HG03135 (cell line): ENCODE measurements at regions not wholly inside any gene's neighbourhood (a gene's known extent, or its start where the extent isn't known, plus 50 kb on each side); places are given as distances from the start of the nearest gene placed in this dataset.

Experiments used
- ATAC-seq: cut with Tn5 transposase; IDR thresholded peaks from one replicate; pipeline ENCODE4 v1.9.1; 2021; ENCODE audit warnings: mild to moderate bottlenecking, moderate library complexity; ENCODE audit not compliant: unreplicated experiment

DNA sequence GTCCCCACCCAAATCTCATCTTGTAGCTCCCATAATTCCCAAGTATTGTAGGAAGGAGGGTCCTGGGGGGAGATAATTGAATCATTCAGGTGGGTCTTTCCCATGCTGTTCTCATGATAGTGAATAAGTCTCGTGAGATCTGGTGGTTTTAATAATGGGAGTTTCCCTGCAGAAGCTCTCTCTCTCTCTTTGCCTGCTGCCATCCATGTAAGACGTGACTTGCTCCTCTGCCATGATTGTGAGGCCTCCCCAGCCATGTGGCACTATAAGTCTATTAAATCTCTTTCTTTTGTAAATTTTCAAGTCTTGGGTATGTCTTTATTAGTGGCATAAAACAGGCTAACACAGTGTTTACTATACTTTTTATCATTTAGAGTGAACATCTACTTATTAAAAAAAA lies 338.8 kb downstream of the ANKRD7 start:
- no peak for ATAC-seq

DNA sequence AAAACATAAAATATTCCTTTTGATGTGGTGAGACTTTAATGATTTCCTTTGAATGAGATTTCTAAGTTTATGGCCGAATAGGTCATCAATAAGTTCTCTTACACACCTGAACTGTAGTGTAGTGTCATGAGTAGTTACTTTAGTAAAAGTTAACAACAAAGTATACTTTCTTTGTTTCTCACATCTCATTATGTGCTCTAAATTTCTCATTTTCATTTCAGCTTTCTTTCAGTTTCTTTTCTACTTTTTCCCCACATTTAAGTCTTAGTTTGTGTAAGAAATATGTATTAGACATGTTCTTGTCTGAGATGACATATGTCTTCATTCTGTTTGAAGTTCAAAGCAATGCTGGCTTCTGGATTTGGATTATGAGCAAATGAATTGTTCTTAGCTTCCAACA lies 348.1 kb downstream of the ANKRD7 start:
- ATAC-seq: no peak

DNA sequence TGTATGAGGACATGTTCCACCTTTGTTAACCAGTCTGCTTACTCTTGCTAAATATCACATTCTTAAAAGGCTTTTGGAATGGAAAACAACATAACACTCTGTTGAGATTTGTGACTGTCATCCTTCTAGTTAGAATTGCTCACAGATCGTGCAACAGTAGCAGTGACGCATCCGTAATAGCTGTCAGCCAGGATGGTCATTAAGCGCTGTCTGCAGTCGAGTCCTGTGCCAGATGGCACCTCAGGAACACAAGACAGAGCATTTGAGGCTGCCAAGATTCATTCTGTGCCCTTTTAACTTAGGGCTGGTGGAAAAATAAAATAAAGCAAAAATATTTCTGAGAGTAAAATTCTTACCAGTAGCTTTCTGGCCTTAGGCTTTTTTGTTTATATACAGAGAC lies 348.6 kb downstream of the ANKRD7 start:
- ATAC-seq: no peak

GRCh38 chr7:118575393-118575948 lies 351.0 kb downstream of the ANKRD7 start:
- ATAC-seq: no peak

- no peak for ATAC-seq
Measured at GRCh38 chr7:118580743-118581382, 356.4 kb downstream of the ANKRD7 start.

DNA sequence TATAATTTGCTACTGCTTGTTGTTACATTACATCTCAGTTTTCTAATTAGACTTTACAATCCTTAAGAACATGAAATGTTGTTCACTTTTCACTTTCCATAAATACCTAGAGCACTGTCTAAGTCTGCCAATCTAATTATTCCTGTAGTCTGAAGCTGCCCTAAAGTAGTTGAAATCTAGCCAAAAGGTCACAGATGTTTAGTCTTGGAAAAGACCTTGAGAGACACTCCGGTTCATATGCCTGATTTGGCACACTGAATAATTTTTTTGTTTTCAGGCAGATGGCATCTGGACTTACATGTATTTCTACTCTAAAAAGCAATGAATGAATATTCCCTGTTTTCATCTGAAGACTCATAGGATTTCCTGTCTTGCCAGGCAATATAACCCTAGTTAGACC lies 359.1 kb downstream of the ANKRD7 start:
- no peak for ATAC-seq

GRCh38 chr7:118586248-118586647 lies 361.7 kb downstream of the ANKRD7 start:
- ATAC-seq: no peak

- no peak for ATAC-seq
Measured at GRCh38 chr7:118590107-118590506, 365.6 kb downstream of the ANKRD7 start.

- no peak for ATAC-seq
Measured at GRCh38 chr7:118602090-118602489, 377.6 kb downstream of the ANKRD7 start.

DNA sequence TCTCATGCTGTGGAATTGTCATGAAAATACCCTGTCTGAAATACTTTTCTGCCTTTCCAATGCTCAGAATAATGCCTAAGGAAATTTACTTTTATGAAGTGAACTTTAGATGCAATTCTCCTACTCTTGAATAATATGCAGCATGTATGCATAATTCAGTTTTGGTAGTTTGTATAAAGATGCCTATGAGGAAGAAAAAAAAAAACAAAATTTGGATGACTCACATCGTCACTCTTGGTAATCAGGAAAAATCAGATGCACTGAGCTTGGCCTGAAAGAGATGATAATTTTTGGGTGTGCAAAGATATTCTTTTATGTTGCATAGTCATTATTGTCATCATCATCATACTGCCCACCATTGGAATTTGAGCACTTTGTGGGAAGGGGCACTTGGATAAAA lies 382.1 kb downstream of the ANKRD7 start:
- ATAC-seq: no peak

DNA sequence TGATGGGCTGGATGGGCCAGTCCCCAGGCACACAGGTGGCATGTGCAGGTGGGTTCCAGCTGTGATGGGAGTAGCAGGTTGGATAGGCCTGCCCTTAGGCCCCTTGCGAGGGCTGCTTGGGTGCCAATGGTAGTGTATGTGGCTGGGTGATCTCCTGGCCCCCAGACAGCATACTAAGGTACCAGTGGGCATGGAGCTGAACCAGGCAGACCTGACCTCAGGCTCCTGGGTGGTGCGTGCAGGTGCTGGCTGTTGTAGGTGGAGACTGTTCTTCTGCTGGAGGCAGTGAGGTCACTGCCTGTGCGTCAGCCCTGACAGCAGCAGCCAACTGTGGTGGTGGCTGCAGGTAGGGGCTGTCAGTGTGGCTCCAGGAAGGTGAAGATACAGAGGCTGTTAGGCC lies 384.7 kb downstream of the ANKRD7 start:
- no peak for ATAC-seq

GRCh38 chr7:118615681-118616080 lies 391.2 kb downstream of the ANKRD7 start:
- no peak for ATAC-seq

- ATAC-seq: no peak
Measured at GRCh38 chr7:118621810-118622360, 397.4 kb downstream of the ANKRD7 start.

- ATAC-seq: no peak
Measured at GRCh38 chr7:118626739-118627138, 402.2 kb downstream of the ANKRD7 start.

DNA sequence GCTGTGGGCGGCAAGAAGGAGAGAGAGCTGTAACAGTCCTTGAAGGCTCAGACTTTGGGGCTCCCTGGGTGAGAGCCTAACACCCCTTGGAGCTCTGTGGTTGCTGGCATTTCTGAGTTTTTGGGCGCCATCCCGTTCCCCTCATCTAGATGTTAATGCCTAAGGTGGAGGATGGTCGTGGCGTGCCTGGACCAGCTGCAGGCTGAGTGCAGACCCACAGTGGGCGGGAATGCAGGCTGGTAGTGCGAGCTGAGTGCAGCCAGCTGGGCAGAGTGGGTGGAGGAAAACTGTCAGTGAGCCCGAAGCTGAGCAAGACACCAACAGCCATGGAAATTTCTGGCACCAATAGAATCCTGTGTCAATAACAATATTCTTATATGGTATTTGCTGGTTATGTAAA lies 403.0 kb downstream of the ANKRD7 start:
- ATAC-seq: no peak

DNA sequence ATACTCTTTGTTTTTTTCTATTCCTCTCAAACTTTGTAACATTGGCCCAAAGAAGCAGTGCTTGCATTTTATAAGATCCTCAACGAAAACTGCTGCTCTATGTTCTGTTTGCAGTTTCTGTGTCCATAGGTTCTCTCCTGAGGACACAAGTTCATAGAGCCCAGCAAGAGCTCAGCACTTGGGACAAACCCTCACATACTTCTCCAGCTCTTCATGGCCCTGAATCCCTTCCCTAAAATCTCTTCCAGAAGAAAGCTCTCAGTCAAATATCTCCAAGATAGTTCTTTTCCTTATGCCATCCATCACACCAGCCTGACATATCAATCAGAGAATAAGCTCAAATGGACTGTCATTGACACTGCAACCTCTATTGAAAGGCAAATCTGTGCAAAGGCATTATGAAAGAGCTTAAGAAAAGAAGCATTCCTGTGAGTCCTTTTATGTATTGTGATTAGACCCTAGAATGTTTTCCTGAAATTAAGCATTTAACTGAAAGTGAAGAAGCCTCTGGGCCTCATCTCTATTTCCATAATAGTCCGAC lies 405.5 kb downstream of the ANKRD7 start:
- no peak for ATAC-seq

- no peak for ATAC-seq
Measured at GRCh38 chr7:118642396-118642795, 417.9 kb downstream of the ANKRD7 start.

DNA sequence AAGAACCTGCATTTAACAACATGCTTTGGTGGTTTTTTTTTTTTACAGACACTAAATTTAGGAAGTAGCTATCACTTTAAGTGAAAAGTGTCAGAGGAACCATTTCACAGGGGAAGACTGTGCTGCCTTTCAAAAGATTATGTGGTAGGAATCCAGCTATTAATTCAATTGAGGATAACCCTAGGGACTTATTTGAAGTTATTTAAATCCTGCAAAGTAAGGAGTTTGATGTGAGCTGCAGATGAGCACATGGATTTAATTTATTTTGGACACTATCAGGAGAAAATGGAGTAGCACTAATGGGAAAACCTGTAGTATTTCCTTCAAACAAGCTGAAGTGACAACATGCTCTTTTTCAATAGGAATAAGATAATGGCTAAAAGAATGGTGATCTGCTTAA lies 419.8 kb downstream of the ANKRD7 start:
- ATAC-seq: no peak

DNA sequence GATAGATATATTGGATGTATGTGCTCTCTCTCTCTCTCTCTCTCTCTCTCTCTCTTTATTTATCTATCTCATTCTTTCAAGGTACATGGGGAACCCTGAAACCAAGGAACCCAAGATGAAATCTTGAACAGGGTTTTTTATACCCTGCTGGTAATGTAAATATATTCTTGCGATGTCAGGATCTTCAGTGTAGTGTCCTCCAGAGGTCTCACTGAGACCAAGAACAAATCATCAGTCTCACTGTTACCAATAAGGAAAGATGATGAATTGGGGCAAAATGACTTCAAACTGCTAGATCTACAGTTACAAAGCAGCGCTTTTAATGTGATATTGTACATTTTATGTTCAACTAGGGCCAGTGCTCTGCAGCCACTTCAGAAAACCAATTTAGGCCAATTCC lies 423.5 kb downstream of the ANKRD7 start:
- ATAC-seq: no peak

- peak; percentile 75 for ATAC-seq
Measured at GRCh38 chr7:118657391-118658005, 433.0 kb downstream of the ANKRD7 start.

DNA sequence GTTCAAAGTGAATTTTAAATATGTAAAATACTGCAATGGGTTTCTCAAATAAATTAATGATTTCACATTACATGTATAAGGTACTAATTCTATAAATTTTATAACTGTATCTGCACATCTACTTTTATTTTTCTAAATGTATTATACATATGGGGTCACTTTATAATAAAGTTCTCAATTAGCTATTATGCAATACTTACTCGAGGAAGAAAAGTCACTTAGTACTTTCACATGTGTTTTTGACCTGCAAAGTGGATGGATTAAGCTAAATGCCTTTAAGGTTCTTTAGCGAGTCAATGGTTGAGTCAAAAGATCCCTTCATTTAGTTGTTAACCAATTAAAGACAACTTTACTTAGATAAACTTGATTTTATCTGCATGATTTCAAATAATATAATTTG lies 437.8 kb downstream of the ANKRD7 start:
- ATAC-seq: no peak

DNA sequence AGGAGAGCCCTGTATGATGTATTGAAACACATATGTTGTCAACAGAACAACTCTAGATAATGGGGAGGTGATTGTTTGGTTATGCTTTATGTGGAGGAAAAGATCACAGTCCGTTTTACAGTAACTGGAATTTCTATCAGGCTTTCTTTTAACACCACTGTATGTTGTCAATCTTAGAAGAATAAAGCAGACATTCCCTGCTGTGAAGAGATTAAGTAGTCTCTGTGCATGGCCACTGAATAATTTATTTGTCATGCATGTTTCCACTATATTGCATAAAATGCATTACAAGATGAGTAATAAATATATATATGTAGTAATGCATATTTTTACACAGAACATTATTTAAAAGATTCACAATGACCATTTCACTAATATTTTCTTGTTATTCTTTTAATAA lies 440.0 kb downstream of the ANKRD7 start:
- no peak for ATAC-seq
